Putamen (tissue), 1 donor: ENCODE measurements at regions not wholly inside any gene's neighbourhood (a gene's known extent, or its start where the extent isn't known, plus 50 kb on each side); places are given as distances from the start of the nearest gene placed in this dataset.

Source experiments
- DNase-seq: peaks from one replicate; pipeline ENCODE4 v3.0.0-alpha.2; 2016; ENCODE audit warnings: low spot score

- DNase-seq = no peak
Observed at GRCh38 chr12:93154753-93155480, 222.8 kb upstream of the NUDT4 start.

GRCh38 chr12:93156086-93156716, 221.5 kb upstream of the NUDT4 start:
- peak; percentile 23 for DNase-seq

- DNase-seq = no peak
Observed at GRCh38 chr12:93157279-93157678, 220.4 kb upstream of the NUDT4 start.

GRCh38 chr12:93158065-93158843, 219.5 kb upstream of the NUDT4 start:
- DNase-seq = no peak

- DNase-seq = no peak
Observed at GRCh38 chr12:93163260-93164036, 214.3 kb upstream of the NUDT4 start.

GRCh38 chr12:93164103-93164880, 213.4 kb upstream of the NUDT4 start:
- DNase-seq = no peak

GRCh38 chr12:93165384-93165932, 212.3 kb upstream of the NUDT4 start:
- no peak for DNase-seq

GRCh38 chr12:93166541-93167307, 211.0 kb upstream of the NUDT4 start:
- DNase-seq = no peak

GRCh38 chr12:93167331-93167730, 210.4 kb upstream of the NUDT4 start:
- no peak for DNase-seq

- DNase-seq = peak; percentile 39
Observed at GRCh38 chr12:93167841-93168492, 209.8 kb upstream of the NUDT4 start.

GRCh38 chr12:93168751-93169150, 209.0 kb upstream of the NUDT4 start:
- DNase-seq = no peak

GRCh38 chr12:93169536-93169935, 208.2 kb upstream of the NUDT4 start:
- DNase-seq = no peak

- no peak for DNase-seq
Observed at GRCh38 chr12:93170928-93171327, 206.8 kb upstream of the NUDT4 start.

- DNase-seq = no peak
Observed at GRCh38 chr12:93173178-93173957, 204.4 kb upstream of the NUDT4 start.

- no peak for DNase-seq
Observed at GRCh38 chr12:93174048-93174447, 203.7 kb upstream of the NUDT4 start.

- no peak for DNase-seq
Observed at GRCh38 chr12:93174473-93174872, 203.3 kb upstream of the NUDT4 start.

GRCh38 chr12:93176165-93176564, 201.6 kb upstream of the NUDT4 start:
- DNase-seq = no peak

GRCh38 chr12:93176610-93177126, 201.1 kb upstream of the NUDT4 start:
- no peak for DNase-seq
